IMR-90 (cell line): ENCODE measurements at regions not wholly inside any gene's neighbourhood (a gene's known extent, or its start where the extent isn't known, plus 50 kb on each side); places are given as distances from the start of the nearest gene placed in this dataset.

ENCODE experiments used
- ATAC-seq: fragments of 200-7000 bp; cut with Tn5 transposase; 2 replicates; pipeline ENCODE4 v1.9.1; 2020; ENCODE audit warnings: low read depth, mild to moderate bottlenecking, moderate library complexity
- BruUV-seq: library from RNA; stranded (reverse); fragments of 400-500 nt; replicated peaks from 2 replicates; lab custom pipeline; 2021; lab: Mats Ljungman, UMichigan
- CTCF ChIA-PET: fragments of 300-600 bp; formaldehyde crosslinking; extraction: SDS; loops from one replicate; lab custom pipeline; 2021; ENCODE audit warnings: antibody characterized with exemption; lab: Yijun Ruan, JAX
- POLR2A ChIA-PET: fragments of 300-600 bp; sonication (Branson Sonifier 250); formaldehyde crosslinking; loops from one replicate; lab custom pipeline; 2022; ENCODE audit warnings: antibody characterized with exemption; ENCODE audit not compliant: unreplicated experiment; lab: Charles Lee
- DNase-seq: peaks from one replicate; pipeline ENCODE4 v3.0.0; 2013
- H2AFZ ChIP-seq: replicated peaks from 2 replicates; pipeline ENCODE3; 2013; ENCODE audit warnings: low read length, mild to moderate bottlenecking; ENCODE audit not compliant: poor library complexity
- H2AK5ac ChIP-seq: 2 replicates; pipeline ENCODE4 v1.6.1; 2013; ENCODE audit warnings: low read depth, low read length, inconsistent platforms
- H2AK9ac ChIP-seq: replicated peaks from 2 replicates; pipeline ENCODE3; 2013; ENCODE audit warnings: mild to moderate bottlenecking, low read depth, low read length, moderate library complexity; ENCODE audit not compliant: poor library complexity
- H2BK120ac ChIP-seq: 2 replicates; pipeline ENCODE4 v1.6.1; 2013; ENCODE audit warnings: low read depth, low read length, inconsistent platforms
- H2BK15ac ChIP-seq: 3 replicates; pipeline ENCODE4 v1.6.1; 2013; ENCODE audit warnings: low read depth, low read length, inconsistent platforms
- H2BK20ac ChIP-seq: 2 replicates; pipeline ENCODE4 v1.6.1; 2013; ENCODE audit warnings: low read depth, mild to moderate bottlenecking, inconsistent platforms, low read length, moderate library complexity
- H2BK5ac ChIP-seq: 2 replicates; pipeline ENCODE4 v1.6.1; 2013; ENCODE audit warnings: mild to moderate bottlenecking, low read depth, low read length, inconsistent platforms; ENCODE audit not compliant: poor library complexity, severe bottlenecking
- H3K14ac ChIP-seq: replicated peaks from 2 replicates; pipeline ENCODE4 v1.6.1; 2013; ENCODE audit warnings: low read depth, low read length, inconsistent platforms
- H3K18ac ChIP-seq: 2 replicates; pipeline ENCODE4 v1.6.1; 2013; ENCODE audit warnings: low read depth, low read length, control low read depth
- H3K23ac ChIP-seq: 2 replicates; pipeline ENCODE4 v1.6.1; 2013; ENCODE audit warnings: low read depth, low read length, inconsistent platforms
- H3K27ac ChIP-seq: 2 replicates; pipeline ENCODE4 v1.5.1; 2013; ENCODE audit warnings: mild to moderate bottlenecking, control low read depth, low read length; ENCODE audit not compliant: insufficient read depth
- H3K27me3 ChIP-seq: 2 replicates; pipeline ENCODE4 v1.6.1; 2013; ENCODE audit warnings: low read length; ENCODE audit not compliant: control insufficient read depth, insufficient read depth
- H3K36me3 ChIP-seq: 2 replicates; pipeline ENCODE4 v1.6.1; 2013; ENCODE audit warnings: low read length, mixed read lengths; ENCODE audit not compliant: control insufficient read depth, insufficient read depth
- H3K4ac ChIP-seq: 2 replicates; pipeline ENCODE4 v1.6.1; 2013; ENCODE audit warnings: low read depth, low read length, inconsistent platforms
- H3K4me1 ChIP-seq: 2 replicates; pipeline ENCODE4 v1.6.1; 2013; ENCODE audit warnings: low read length, mixed read lengths; ENCODE audit not compliant: control insufficient read depth, insufficient read depth
- H3K4me2 ChIP-seq: 2 replicates; pipeline ENCODE4 v1.6.1; 2013; ENCODE audit warnings: low read depth, mild to moderate bottlenecking, control low read depth, low read length, moderate library complexity
- H3K4me3 ChIP-seq: 2 replicates; pipeline ENCODE4 v1.5.1; 2013; ENCODE audit warnings: low read depth, mild to moderate bottlenecking, control low read depth, low read length, moderate library complexity; ENCODE audit not compliant: insufficient read depth
- H3K56ac ChIP-seq: 2 replicates; pipeline ENCODE4 v1.6.1; 2013; ENCODE audit warnings: low read length, inconsistent platforms; ENCODE audit not compliant: insufficient read depth; ENCODE audit errors: extremely low read depth
- H3K79me1 ChIP-seq, 2 experiments: 2 replicates each; pipeline ENCODE4 v1.6.1; 2013; ENCODE audit warnings: low read length in 2 of 2, inconsistent platforms in 1 of 2, low read depth in 1 of 2
- H3K9ac ChIP-seq: 2 replicates; pipeline ENCODE4 v1.6.1; 2013; ENCODE audit warnings: low read depth, low read length, control low read depth
- H3K9me1 ChIP-seq: 2 replicates; pipeline ENCODE4 v1.6.1; 2013; ENCODE audit warnings: low read length, inconsistent platforms; ENCODE audit not compliant: insufficient read depth
- H3K9me3 ChIP-seq: 2 replicates; pipeline ENCODE4 v1.6.1; 2013; ENCODE audit warnings: low read length; ENCODE audit not compliant: control insufficient read depth, insufficient read depth
- H4K20me1 ChIP-seq: 2 replicates; pipeline ENCODE4 v1.6.1; 2013; ENCODE audit warnings: low read length, inconsistent platforms; ENCODE audit not compliant: insufficient read depth
- H4K5ac ChIP-seq: 2 replicates; pipeline ENCODE4 v1.6.1; 2013; ENCODE audit warnings: mild to moderate bottlenecking, low read depth, low read length, control low read depth
- H4K8ac ChIP-seq, 2 experiments: 2 replicates each; pipeline ENCODE4 v1.6.1; 2013; ENCODE audit warnings: low read depth in 2 of 2, low read length in 2 of 2, control low read depth in 1 of 2, inconsistent platforms in 1 of 2
- H4K91ac ChIP-seq: 2 replicates; pipeline ENCODE4 v1.6.1; 2013; ENCODE audit warnings: low read depth, low read length, inconsistent platforms; ENCODE audit not compliant: insufficient read depth
- BHLHE40 ChIP-seq: fragments of 150-350 bp; IDR thresholded peaks from 2 replicates; pipeline ENCODE4 v1.6.1; 2016; ENCODE audit warnings: mild to moderate bottlenecking, low read depth, low read length
- CEBPB ChIP-seq: IDR thresholded peaks from 2 replicates; pipeline ENCODE4 v1.6.1; 2012; ENCODE audit warnings: low read depth, low read length, improper control_type of control experiment
- CHD1 ChIP-seq: IDR thresholded peaks from 2 replicates; pipeline ENCODE4 v1.6.1; 2012; ENCODE audit warnings: low read depth, low read length, improper control_type of control experiment
- ELK1 ChIP-seq: fragments of 150-350 bp; IDR thresholded peaks from 2 replicates; pipeline ENCODE4 v1.6.1; 2016; ENCODE audit warnings: low read depth, mild to moderate bottlenecking, low read length, moderate library complexity, borderline replicate concordance
- FOS ChIP-seq: fragments of 150-350 bp; IDR thresholded peaks from 2 replicates; pipeline ENCODE4 v1.6.1; 2016; ENCODE audit warnings: low read depth, low read length
- MAFK ChIP-seq: IDR thresholded peaks from 2 replicates; pipeline ENCODE4 v1.6.1; 2012; ENCODE audit warnings: low read depth, low read length, improper control_type of control experiment
- MAZ ChIP-seq: IDR thresholded peaks from 2 replicates; pipeline ENCODE4 v1.6.1; 2012; ENCODE audit warnings: low read depth, mild to moderate bottlenecking, low read length, improper control_type of control experiment, moderate library complexity, borderline replicate concordance
- MXI1 ChIP-seq: IDR thresholded peaks from 2 replicates; pipeline ENCODE4 v1.6.1; 2012; ENCODE audit warnings: low read depth, mild to moderate bottlenecking, low read length, moderate library complexity, borderline replicate concordance
- NFE2L2 ChIP-seq: fragments of 150-350 bp; IDR thresholded peaks from 2 replicates; pipeline ENCODE4 v1.6.1; 2016; ENCODE audit warnings: low read depth, mild to moderate bottlenecking, low read length
- POLR2A ChIP-seq: IDR thresholded peaks from 2 replicates; pipeline ENCODE4 v1.6.1; 2012; ENCODE audit warnings: mild to moderate bottlenecking, low read depth, low read length
- RAD21 ChIP-seq: IDR thresholded peaks from 2 replicates; pipeline ENCODE4 v1.6.1; 2012; ENCODE audit warnings: low read length, improper control_type of control experiment
- RCOR1 ChIP-seq: IDR thresholded peaks from 2 replicates; pipeline ENCODE4 v1.6.1; 2012; ENCODE audit warnings: mild to moderate bottlenecking, low read length, improper control_type of control experiment; ENCODE audit not compliant: insufficient replicate concordance
- RFX5 ChIP-seq: IDR thresholded peaks from 2 replicates; pipeline ENCODE4 v1.8.0; 2012; ENCODE audit warnings: low read depth, mild to moderate bottlenecking, low read length, moderate library complexity
- SMC3 ChIP-seq: fragments of 150-350 bp; IDR thresholded peaks from 2 replicates; pipeline ENCODE4 v1.6.1; 2016; ENCODE audit warnings: low read depth, mild to moderate bottlenecking, antibody characterized with exemption, low read length, moderate library complexity
- USF2 ChIP-seq: fragments of 150-350 bp; IDR thresholded peaks from 2 replicates; pipeline ENCODE4 v1.6.1; 2017; ENCODE audit warnings: mild to moderate bottlenecking, antibody characterized with exemption, low read length, low read depth
- dilution Hi-C: fragments of 300-500 bp; cut with HindIII; formaldehyde crosslinking; loops from one replicate; pipeline ENCODE4 v1.14.3; 2018; ENCODE audit warnings: low sequenced_read_pairs; ENCODE audit not compliant: unreplicated experiment
- in situ Hi-C: fragments of 300-500 bp; cut with MboI; formaldehyde crosslinking; loops from 3 replicates; pipeline ENCODE4 v1.14.3; 2019; ENCODE audit warnings: low sequenced_read_pairs, inconsistent platforms, mixed read lengths
- intact Hi-C: fragments of 100-400 bp; cut with micrococcal nuclease; formaldehyde crosslinking; loops from 2 replicates; pipeline ENCODE4 v1.10.0; 2022
- TF ChIP-seq, protein P1 (sequence below): conservative IDR thresholded peaks from 2 replicates; pipeline ENCODE4 v1.5.1; 2012; ENCODE audit warnings: mild to moderate bottlenecking, low read depth, low read length, improper control_type of control experiment

GRCh38 chr11:37422511-37422910 is 824.5 kb upstream of the RAG2 start:
- no peak overlapping the region for H3K9ac ChIP-seq
- no peaks in the 10 kb centered on the region for H3K9me1 ChIP-seq
- no peaks in the 10 kb centered on the region for H3K36me3 ChIP-seq
- no peak overlapping the region for H2AK9ac ChIP-seq
- no peak overlapping the region for H2AFZ ChIP-seq
- in situ Hi-C loops = no loop called here
- no peak overlapping the region for H2BK15ac ChIP-seq
- no peaks in the 10 kb centered on the region for H3K27me3 ChIP-seq
- no peak overlapping the region for H3K4ac ChIP-seq
- no peak for DNase-seq
- no peak overlapping the region for H3K23ac ChIP-seq
- no TSS peak for BruUV-seq
- no peak overlapping the region for H3K14ac ChIP-seq
- no peak overlapping the region for H3K18ac ChIP-seq
- no peaks in the 10 kb centered on the region for H4K20me1 ChIP-seq
- no peak for ATAC-seq
- ChIA-PET CTCF (no interaction called here), POLR2A (no interaction called here)
- no peak overlapping the region for H4K5ac ChIP-seq
- no peak overlapping the region for H2BK120ac ChIP-seq
- H4K91ac ChIP-seq = no peak overlapping the region
- H3K4me3 ChIP-seq = no peak overlapping the region
- H3K56ac ChIP-seq = no peak overlapping the region
- no peak overlapping the region for H3K4me2 ChIP-seq
- no peak overlapping the region for H4K8ac ChIP-seq
- H2BK5ac ChIP-seq = no peak overlapping the region
- TF ChIP-seq RFX5 (no peak), RCOR1 (no peak), FOS (no peak), RAD21 (no peak), ELK1 (no peak), MAZ (no peak), POLR2A (no peak), SMC3 (no peak), CEBPB (no peak), MXI1 (no peak), BHLHE40 (no peak), USF2 (no peak), NFE2L2 (no peak), MAFK (no peak), CHD1 (no peak)
- TF ChIP-seq, protein P1, sequence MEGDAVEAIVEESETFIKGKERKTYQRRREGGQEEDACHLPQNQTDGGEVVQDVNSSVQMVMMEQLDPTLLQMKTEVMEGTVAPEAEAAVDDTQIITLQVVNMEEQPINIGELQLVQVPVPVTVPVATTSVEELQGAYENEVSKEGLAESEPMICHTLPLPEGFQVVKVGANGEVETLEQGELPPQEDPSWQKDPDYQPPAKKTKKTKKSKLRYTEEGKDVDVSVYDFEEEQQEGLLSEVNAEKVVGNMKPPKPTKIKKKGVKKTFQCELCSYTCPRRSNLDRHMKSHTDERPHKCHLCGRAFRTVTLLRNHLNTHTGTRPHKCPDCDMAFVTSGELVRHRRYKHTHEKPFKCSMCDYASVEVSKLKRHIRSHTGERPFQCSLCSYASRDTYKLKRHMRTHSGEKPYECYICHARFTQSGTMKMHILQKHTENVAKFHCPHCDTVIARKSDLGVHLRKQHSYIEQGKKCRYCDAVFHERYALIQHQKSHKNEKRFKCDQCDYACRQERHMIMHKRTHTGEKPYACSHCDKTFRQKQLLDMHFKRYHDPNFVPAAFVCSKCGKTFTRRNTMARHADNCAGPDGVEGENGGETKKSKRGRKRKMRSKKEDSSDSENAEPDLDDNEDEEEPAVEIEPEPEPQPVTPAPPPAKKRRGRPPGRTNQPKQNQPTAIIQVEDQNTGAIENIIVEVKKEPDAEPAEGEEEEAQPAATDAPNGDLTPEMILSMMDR = no peak
- dilution Hi-C loops = no loop called here
- H2BK20ac ChIP-seq = no peak overlapping the region
- H3K4me1 ChIP-seq = no peaks in the 10 kb centered on the region
- no peaks in the 10 kb centered on the region for H3K9me3 ChIP-seq
- H3K27ac ChIP-seq = no peak overlapping the region
- H2AK5ac ChIP-seq = no peak overlapping the region
- no peaks in the 10 kb centered on the region for H3K79me1 ChIP-seq
- intact Hi-C loops = no loop called here
